RWPE2 (cell line): ENCODE measurements at regions not wholly inside any gene's neighbourhood (a gene's known extent, or its start where the extent isn't known, plus 50 kb on each side); places are given as distances from the start of the nearest gene placed in this dataset.

ENCODE experiments used
- ATAC-seq: fragments of 200-7000 bp; cut with Tn5 transposase; 3 replicates; pipeline ENCODE4 v1.9.1; 2021; ENCODE audit warnings: low read depth
- DNase-seq: peaks from one replicate; pipeline ENCODE4 v3.0.0-alpha.2; 2020; ENCODE audit warnings: low spot score
- H3K27ac ChIP-seq: fragments of 450-650 bp; 2 replicates; pipeline ENCODE4 v1.5.1; 2017; ENCODE audit warnings: mild to moderate bottlenecking; ENCODE audit not compliant: poor library complexity, severe bottlenecking
- H3K27me3 ChIP-seq: fragments of 250-450 bp; sonication (Bioruptor Pico); 2 replicates; pipeline ENCODE4 v1.5.1; 2021; ENCODE audit warnings: mild to moderate bottlenecking, moderate library complexity; ENCODE audit not compliant: insufficient read depth, poor library complexity, severe bottlenecking
- H3K36me3 ChIP-seq: fragments of 250-450 bp; sonication (Bioruptor Pico); 2 replicates; pipeline ENCODE4 v1.5.1; 2020; ENCODE audit warnings: low read depth, mild to moderate bottlenecking, moderate library complexity
- H3K4me1 ChIP-seq: fragments of 250-450 bp; sonication (Bioruptor Pico); 2 replicates; pipeline ENCODE4 v1.5.1; 2021; ENCODE audit warnings: mild to moderate bottlenecking, moderate library complexity; ENCODE audit not compliant: insufficient read depth, poor library complexity, severe bottlenecking
- H3K4me3 ChIP-seq: fragments of 250-450 bp; sonication (Bioruptor Pico); 2 replicates; pipeline ENCODE4 v1.5.1; 2021; ENCODE audit warnings: mild to moderate bottlenecking, moderate library complexity; ENCODE audit not compliant: severe bottlenecking
- H3K9me3 ChIP-seq: fragments of 250-450 bp; sonication (Bioruptor Pico); 2 replicates; pipeline ENCODE4 v1.5.1; 2021; ENCODE audit warnings: mild to moderate bottlenecking, moderate library complexity; ENCODE audit not compliant: severe bottlenecking
- TF ChIP-seq, protein P1 (sequence below): fragments of 450-650 bp; IDR thresholded peaks from one replicate; pipeline ENCODE4 v1.5.1; 2017; ENCODE audit warnings: mild to moderate bottlenecking, moderate library complexity; ENCODE audit not compliant: poor library complexity, severe bottlenecking

DNA sequence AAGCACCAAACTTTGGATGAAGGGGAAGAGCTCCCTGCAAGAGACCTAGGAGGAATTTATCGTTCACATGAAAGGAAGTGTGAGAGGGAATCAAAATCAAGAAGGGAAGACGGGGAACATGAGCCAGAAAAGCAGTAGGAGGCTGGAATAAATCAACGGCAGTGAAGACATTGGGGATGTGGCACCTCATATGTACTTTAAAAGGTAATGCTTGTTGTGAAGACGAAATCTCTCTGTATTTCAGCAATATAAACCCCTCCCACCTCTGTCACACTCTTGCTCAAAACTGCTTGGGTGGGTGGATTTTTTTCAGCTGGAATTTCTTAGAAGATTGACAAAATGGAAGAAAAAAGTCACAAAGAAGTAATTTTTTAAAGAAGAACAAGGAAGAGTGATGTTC is 243.5 kb downstream of the BUD13 start:
- H3K36me3 ChIP-seq: no peaks in the 10 kb centered on the region
- no peak overlapping the region for H3K27ac ChIP-seq
- ATAC-seq (no peak), DNase-seq (no peak)
- TF ChIP-seq, protein P1, sequence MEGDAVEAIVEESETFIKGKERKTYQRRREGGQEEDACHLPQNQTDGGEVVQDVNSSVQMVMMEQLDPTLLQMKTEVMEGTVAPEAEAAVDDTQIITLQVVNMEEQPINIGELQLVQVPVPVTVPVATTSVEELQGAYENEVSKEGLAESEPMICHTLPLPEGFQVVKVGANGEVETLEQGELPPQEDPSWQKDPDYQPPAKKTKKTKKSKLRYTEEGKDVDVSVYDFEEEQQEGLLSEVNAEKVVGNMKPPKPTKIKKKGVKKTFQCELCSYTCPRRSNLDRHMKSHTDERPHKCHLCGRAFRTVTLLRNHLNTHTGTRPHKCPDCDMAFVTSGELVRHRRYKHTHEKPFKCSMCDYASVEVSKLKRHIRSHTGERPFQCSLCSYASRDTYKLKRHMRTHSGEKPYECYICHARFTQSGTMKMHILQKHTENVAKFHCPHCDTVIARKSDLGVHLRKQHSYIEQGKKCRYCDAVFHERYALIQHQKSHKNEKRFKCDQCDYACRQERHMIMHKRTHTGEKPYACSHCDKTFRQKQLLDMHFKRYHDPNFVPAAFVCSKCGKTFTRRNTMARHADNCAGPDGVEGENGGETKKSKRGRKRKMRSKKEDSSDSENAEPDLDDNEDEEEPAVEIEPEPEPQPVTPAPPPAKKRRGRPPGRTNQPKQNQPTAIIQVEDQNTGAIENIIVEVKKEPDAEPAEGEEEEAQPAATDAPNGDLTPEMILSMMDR: no peak
- no peaks in the 10 kb centered on the region for H3K4me1 ChIP-seq
- H3K27me3 ChIP-seq: peaks cover 50% of the 10 kb centered on the region
- H3K4me3 ChIP-seq: no peak overlapping the region
- H3K9me3 ChIP-seq: no peaks in the 10 kb centered on the region

DNA sequence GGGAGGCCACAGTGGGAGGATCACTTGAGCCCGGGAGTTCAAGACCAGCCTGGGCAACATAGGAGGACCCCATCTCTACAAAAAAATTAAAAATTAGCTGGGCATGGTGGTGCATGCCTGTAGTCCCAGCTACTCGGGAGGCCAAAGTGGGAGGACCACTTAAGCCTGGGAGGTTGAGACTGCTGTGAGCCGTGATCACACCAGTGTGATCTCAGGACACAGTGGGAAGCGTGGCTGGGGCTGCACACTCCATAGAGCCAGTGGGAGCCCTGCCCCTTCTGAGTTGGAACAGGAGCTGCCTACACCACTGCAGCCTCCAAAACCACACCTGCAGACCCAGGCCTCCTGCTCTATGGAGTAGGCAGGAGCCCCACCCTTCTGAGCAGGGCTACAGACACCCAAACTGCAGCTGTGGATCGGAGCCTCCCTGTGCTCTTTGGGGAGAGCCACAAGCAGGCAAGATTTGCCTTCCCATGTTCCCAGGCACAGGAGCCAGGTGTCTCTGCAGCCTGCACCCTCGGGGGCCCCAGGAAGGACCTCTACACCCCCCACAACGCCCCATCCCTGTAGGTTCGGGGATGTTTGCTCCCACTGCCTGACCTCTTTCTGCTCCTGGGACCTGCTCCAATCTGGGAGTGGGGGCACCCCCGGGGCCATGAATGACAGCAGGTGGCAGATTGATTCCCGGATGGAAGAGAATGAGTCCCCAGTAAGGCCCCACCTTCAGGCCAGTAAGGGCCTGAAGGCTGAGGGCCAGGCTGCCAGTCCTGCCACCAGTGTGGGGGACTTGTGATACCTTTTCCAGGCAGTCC is 245.4 kb downstream of the BUD13 start:
- Histone ChIP-seq H3K4me3 (no peak overlapping the region), H3K36me3 (no peaks in the 10 kb centered on the region), H3K27ac (no peak overlapping the region), H3K27me3 (peaks cover 37% of the 10 kb centered on the region), H3K9me3 (no peaks in the 10 kb centered on the region), H3K4me1 (no peaks in the 10 kb centered on the region)
- ATAC-seq (no peak), DNase-seq (no peak)
- TF ChIP-seq, protein P1: no peak

DNA sequence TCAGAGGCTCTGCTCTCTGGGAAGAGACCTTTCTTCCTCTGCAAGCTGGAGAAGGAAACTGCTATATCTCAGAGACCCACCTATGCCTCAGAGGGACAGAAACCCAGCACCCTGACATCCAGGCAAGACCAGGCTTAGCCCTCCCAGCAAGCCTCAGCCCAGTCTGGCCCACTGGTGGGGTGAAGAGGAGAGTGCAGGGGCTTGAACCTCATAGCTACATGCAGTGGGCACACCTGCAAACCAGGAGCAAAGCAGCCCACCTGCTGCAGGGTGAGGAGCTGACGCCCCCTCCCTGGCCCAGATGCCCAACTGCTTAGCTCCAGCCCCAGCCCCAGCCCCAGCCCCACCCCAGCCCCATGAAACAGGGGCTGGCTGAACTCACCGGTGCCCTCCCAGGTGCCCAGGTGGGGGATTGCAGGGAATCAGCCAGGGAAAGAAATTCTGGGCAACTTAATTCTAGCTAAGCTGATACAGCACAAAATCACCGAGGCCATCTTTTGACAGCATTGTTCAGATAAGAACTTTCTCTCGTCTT is 246.8 kb downstream of the BUD13 start:
- no peaks in the 10 kb centered on the region for H3K4me1 ChIP-seq
- no peaks in the 10 kb centered on the region for H3K9me3 ChIP-seq
- H3K4me3 ChIP-seq: no peak overlapping the region
- DNase-seq: no peak
- peaks cover 23% of the 10 kb centered on the region for H3K27me3 ChIP-seq
- H3K36me3 ChIP-seq: no peaks in the 10 kb centered on the region
- no peak for ATAC-seq
- no peak overlapping the region for H3K27ac ChIP-seq
- TF ChIP-seq, protein P1: no peak

DNA sequence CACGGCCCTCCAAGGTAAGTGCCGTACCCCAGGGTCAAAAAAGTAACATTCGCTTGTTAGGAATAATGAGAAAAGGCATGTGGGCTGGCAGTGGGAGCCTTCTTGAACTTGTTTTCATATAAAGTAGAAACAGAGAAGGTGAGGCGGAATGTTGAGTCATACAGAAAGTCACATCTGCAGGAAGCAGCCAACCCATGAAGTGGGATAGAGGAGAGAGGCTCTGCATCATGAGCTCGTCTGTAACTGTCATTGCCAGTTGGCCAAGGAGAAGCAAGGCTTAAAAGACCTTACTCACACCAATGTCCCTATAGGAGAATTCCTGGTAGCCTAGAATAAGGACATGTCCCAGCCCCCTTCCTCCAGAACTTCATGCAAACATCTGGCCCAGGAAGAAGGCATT is 253.3 kb downstream of the BUD13 start:
- TF ChIP-seq, protein P1: no peak
- Histone ChIP-seq H3K4me3 (no peak overlapping the region), H3K27me3 (peaks cover 6% of the 10 kb centered on the region), H3K27ac (no peak overlapping the region), H3K36me3 (no peaks in the 10 kb centered on the region), H3K9me3 (no peaks in the 10 kb centered on the region), H3K4me1 (no peaks in the 10 kb centered on the region)
- ATAC-seq (no peak), DNase-seq (no peak)

DNA sequence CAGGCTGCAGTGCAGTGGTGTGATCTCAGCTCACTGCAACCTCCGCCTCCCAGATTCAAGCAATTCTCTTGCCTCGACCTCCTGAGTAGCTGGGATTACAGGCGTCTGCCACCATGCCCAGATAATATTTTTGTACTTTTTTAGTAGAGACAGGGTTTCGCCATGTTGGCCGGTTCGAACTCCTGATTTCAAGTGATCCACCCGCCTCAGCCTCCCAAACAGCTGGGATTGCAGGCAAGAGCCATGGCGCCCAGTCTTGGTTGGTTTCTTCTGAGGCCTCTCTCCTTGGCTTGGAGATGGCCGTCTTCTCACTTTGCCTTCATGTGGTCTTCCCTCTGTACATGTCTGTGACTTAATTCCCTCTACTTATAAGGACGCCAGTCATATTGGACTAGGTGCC is 254.6 kb downstream of the BUD13 start:
- no peak for ATAC-seq
- Histone ChIP-seq H3K27me3 (peaks cover 4% of the 10 kb centered on the region), H3K36me3 (no peaks in the 10 kb centered on the region)

More for the DNA sequence above, 254.6 kb downstream of the BUD13 start:
- TF ChIP-seq, protein P1: no peak
- no peaks in the 10 kb centered on the region for H3K4me1 ChIP-seq
- no peaks in the 10 kb centered on the region for H3K9me3 ChIP-seq
- H3K4me3 ChIP-seq: no peak overlapping the region
- H3K27ac ChIP-seq: no peak overlapping the region
- no peak for DNase-seq
